ENCODE measurements at regions not wholly inside any gene's neighbourhood (a gene's known extent, or its start where the extent isn't known, plus 50 kb on each side); places are given as distances from the start of the nearest gene placed in this dataset.

- Histone ChIP-seq H3K27me3 (replicated peaks in 1 of 4; ENCODE audit: control extremely low read depth in 1 of 4, control insufficient read depth in 3 of 4, insufficient read depth in 4 of 4, low read length in 3 of 4) (no peaks in the 10 kb centered on the region), H4K20me1 (ENCODE audit: control insufficient read depth, insufficient read depth, low read length, poor library complexity, severe bottlenecking) (no peaks in the 10 kb centered on the region), H2AFZ (ENCODE audit: insufficient read depth, low read depth, low read length, poor library complexity, severe bottlenecking) (no peak overlapping the region), H3K79me2 (ENCODE audit: control insufficient read depth, insufficient read depth, low read length) (no peaks in the 10 kb centered on the region), H3K9ac (ENCODE audit: low read length) (no peak overlapping the region), H3K4me3 (ENCODE audit: control extremely low read depth in 1 of 5, extremely low read depth in 1 of 5, insufficient read depth in 1 of 5, low read depth in 2 of 5, low read length in 4 of 5) (no peak overlapping the region), H3K9me3 (ENCODE audit: control extremely low read depth in 1 of 3, control insufficient read depth in 2 of 3, insufficient read depth in 1 of 3, low read length in 2 of 3) (peaks cover 0 to 5% (median 0%) of the 10 kb centered on the region in 3 donors), H3K36me3 (replicated peaks in 1 of 2; ENCODE audit: control extremely low read depth in 1 of 2, control insufficient read depth in 1 of 2, extremely low read depth in 1 of 2, insufficient read depth in 2 of 2, low read length in 1 of 2) (no peaks in the 10 kb centered on the region), H3K4me2 (replicated peaks; ENCODE audit: low read depth, low read length, poor library complexity, severe bottlenecking) (no peak overlapping the region), H3K4me1 (ENCODE audit: control insufficient read depth in 2 of 2, insufficient read depth in 2 of 2, low read length in 2 of 2) (no peaks in the 10 kb centered on the region), H3K27ac (ENCODE audit: low read length in 2 of 2) (no peak overlapping the region)
- no peak overlapping the region for H3K4me3 Mint-ChIP-seq
- POLR2A ChIA-PET = no interaction called here
- TF ChIP-seq, protein P1, sequence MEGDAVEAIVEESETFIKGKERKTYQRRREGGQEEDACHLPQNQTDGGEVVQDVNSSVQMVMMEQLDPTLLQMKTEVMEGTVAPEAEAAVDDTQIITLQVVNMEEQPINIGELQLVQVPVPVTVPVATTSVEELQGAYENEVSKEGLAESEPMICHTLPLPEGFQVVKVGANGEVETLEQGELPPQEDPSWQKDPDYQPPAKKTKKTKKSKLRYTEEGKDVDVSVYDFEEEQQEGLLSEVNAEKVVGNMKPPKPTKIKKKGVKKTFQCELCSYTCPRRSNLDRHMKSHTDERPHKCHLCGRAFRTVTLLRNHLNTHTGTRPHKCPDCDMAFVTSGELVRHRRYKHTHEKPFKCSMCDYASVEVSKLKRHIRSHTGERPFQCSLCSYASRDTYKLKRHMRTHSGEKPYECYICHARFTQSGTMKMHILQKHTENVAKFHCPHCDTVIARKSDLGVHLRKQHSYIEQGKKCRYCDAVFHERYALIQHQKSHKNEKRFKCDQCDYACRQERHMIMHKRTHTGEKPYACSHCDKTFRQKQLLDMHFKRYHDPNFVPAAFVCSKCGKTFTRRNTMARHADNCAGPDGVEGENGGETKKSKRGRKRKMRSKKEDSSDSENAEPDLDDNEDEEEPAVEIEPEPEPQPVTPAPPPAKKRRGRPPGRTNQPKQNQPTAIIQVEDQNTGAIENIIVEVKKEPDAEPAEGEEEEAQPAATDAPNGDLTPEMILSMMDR (IDR thresholded peaks at IDR 0.05) = no peak
- TF ChIP-seq EZH2 (IDR thresholded peaks at IDR 0.05; ENCODE audit: borderline replicate concordance, insufficient read depth, low read depth, low read length, poor library complexity, severe bottlenecking) = no peak
- intact Hi-C loops (cut with micrococcal nuclease) = no loop called here
- DNase-seq (no peak), ATAC-seq (ENCODE audit: low read depth) (no peak)
- no peaks in the 10 kb centered on the region for H3K27me3 Mint-ChIP-seq
- WGBS (ENCODE audit: insufficient coverage) = 98% methylated on average over 47 of the region's 53 CpGs
- H3K27ac Mint-ChIP-seq = no peak overlapping the region
- H3K9me3 Mint-ChIP-seq (ENCODE audit: insufficient read depth) = no peaks in the 10 kb centered on the region
- CTCF ChIA-PET = no interaction called here
- H3K4me1 Mint-ChIP-seq = no peaks in the 10 kb centered on the region
Measured at GRCh38 chr19:5222821-5223321, 117.7 kb downstream of the PTPRS start.

GRCh38 chr19:5222178-5222577, 118.4 kb downstream of the PTPRS start:
- Histone ChIP-seq H3K27me3 (replicated peaks in 1 of 4; ENCODE audit: control extremely low read depth in 1 of 4, control insufficient read depth in 3 of 4, insufficient read depth in 4 of 4, low read length in 3 of 4) (no peaks in the 10 kb centered on the region), H2AFZ (ENCODE audit: insufficient read depth, low read depth, low read length, poor library complexity, severe bottlenecking) (no peak overlapping the region), H3K4me2 (replicated peaks; ENCODE audit: low read depth, low read length, poor library complexity, severe bottlenecking) (no peak overlapping the region), H3K4me1 (ENCODE audit: control insufficient read depth in 2 of 2, insufficient read depth in 2 of 2, low read length in 2 of 2) (peaks cover under 1 to 6% of the 10 kb centered on the region in 2 donors), H3K27ac (ENCODE audit: low read length in 2 of 2) (no peak overlapping the region), H3K9ac (ENCODE audit: low read length) (no peak overlapping the region), H3K9me3 (ENCODE audit: control extremely low read depth in 1 of 3, control insufficient read depth in 2 of 3, insufficient read depth in 1 of 3, low read length in 2 of 3) (peaks cover 0 to 5% (median 0%) of the 10 kb centered on the region in 3 donors), H3K4me3 (ENCODE audit: control extremely low read depth in 1 of 5, extremely low read depth in 1 of 5, insufficient read depth in 1 of 5, low read depth in 2 of 5, low read length in 4 of 5) (no peak overlapping the region), H4K20me1 (ENCODE audit: control insufficient read depth, insufficient read depth, low read length, poor library complexity, severe bottlenecking) (no peaks in the 10 kb centered on the region), H3K36me3 (replicated peaks in 1 of 2; ENCODE audit: control extremely low read depth in 1 of 2, control insufficient read depth in 1 of 2, extremely low read depth in 1 of 2, insufficient read depth in 2 of 2, low read length in 1 of 2) (no peaks in the 10 kb centered on the region), H3K79me2 (ENCODE audit: control insufficient read depth, insufficient read depth, low read length) (no peaks in the 10 kb centered on the region)
- H3K27ac Mint-ChIP-seq = no peak overlapping the region
- intact Hi-C loops (cut with micrococcal nuclease) = no loop called here
- WGBS (ENCODE audit: insufficient coverage) = 98% methylated on average over 15 of the region's 22 CpGs
- no peak for DNase-seq
- H3K9me3 Mint-ChIP-seq (ENCODE audit: insufficient read depth) = no peaks in the 10 kb centered on the region
- TF ChIP-seq EZH2 (IDR thresholded peaks at IDR 0.05; ENCODE audit: borderline replicate concordance, insufficient read depth, low read depth, low read length, poor library complexity, severe bottlenecking) = no peak
- TF ChIP-seq, protein P1 (IDR thresholded peaks at IDR 0.05) = no peak
- no peaks in the 10 kb centered on the region for H3K4me1 Mint-ChIP-seq
- POLR2A ChIA-PET = no interaction called here
- no peak for ATAC-seq (ENCODE audit: low read depth)
- no peak overlapping the region for H3K4me3 Mint-ChIP-seq
- H3K27me3 Mint-ChIP-seq = no peaks in the 10 kb centered on the region
- CTCF ChIA-PET = no interaction called here
